ENCODE measurements at regions not wholly inside any gene's neighbourhood (a gene's known extent, or its start where the extent isn't known, plus 50 kb on each side); places are given as distances from the start of the nearest gene placed in this dataset.

DNA sequence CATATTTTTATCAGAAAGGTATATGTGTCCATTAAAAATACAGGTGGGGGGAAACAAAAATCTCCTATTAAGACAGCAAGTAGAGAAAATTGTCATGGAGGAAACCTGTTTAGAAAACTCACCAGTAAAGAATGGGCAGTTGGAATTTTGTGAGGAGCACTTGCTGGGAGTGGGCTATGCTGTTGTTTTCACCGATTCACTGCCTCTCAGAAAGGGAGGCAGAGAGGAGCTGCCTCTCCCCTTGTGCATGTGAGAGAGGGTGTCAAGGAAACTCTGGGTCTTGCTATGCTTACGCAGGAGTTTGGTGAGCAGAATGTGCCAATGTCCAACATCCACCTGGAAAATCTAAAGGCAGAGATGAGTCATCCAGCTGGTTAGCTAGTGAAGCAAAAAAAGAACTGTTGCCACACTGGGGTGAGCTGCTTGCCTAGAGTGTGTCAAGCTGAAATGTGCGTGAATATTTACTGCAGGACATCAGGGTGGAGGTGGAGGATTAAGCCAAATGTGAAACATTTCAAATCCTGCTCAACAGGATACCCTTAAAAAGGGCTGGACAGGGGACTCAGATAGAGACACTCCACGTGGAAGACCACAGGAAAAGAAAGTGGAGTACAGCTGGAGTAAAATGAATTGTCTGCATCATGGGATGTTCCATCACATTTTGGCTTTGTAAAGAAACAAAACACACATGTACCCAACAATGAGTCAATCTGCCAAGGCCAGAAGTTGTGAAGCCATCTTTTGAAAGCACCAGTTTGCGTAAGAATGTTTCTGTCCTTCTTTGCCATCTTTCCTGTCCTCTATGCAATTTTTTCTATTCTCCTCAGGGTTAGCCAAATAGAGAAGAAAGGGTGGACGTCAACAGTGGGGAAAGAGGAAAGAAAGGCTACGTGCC is 449.7 kb upstream of the MPDZ start:
- BruUV-seq (replicated peaks), result no TSS peak
- SMC1A ChIA-PET (ENCODE audit: uncharacterized antibody, unreplicated experiment), result interaction anchor here (0.8 to 1.5 kb wide), 2 partner anchors 12 to 121 kb away, joined by 3 read pairs; no protein-coding TSS in a partner anchor
- no peaks in the 10 kb centered on the region for H4K20me1 ChIP-seq (ENCODE audit: control insufficient read depth, insufficient read depth)
- DNase-seq (ENCODE audit: low read depth, low spot score) (no peak), ATAC-seq (no peak), FAIRE-seq (no peak)
- TF ChIP-seq NRF1 (conservative IDR thresholded peaks at IDR 0.05; ENCODE audit: low read depth, low read length) (no peak), SIX5 (IDR thresholded peaks at IDR 0.05; ENCODE audit: low read depth, low read length, severe bottlenecking) (no peak), SP1 (IDR thresholded peaks at IDR 0.05; ENCODE audit: low read depth, low read length) (no peak), TCF3 (IDR thresholded peaks at IDR 0.05; ENCODE audit: borderline replicate concordance, insufficient read depth, low read depth, low read length) (no peak), ZNF217 (IDR thresholded peaks at IDR 0.05) (no peak), EGR1 (IDR thresholded peaks at IDR 0.05; ENCODE audit: borderline replicate concordance in 1 of 2, low read depth in 2 of 2, low read length in 2 of 2) (no peak), SPI1 (IDR thresholded peaks at IDR 0.05; ENCODE audit: borderline replicate concordance, insufficient read depth, low read depth, low read length) (no peak)
- TF ChIP-seq, protein P1, sequence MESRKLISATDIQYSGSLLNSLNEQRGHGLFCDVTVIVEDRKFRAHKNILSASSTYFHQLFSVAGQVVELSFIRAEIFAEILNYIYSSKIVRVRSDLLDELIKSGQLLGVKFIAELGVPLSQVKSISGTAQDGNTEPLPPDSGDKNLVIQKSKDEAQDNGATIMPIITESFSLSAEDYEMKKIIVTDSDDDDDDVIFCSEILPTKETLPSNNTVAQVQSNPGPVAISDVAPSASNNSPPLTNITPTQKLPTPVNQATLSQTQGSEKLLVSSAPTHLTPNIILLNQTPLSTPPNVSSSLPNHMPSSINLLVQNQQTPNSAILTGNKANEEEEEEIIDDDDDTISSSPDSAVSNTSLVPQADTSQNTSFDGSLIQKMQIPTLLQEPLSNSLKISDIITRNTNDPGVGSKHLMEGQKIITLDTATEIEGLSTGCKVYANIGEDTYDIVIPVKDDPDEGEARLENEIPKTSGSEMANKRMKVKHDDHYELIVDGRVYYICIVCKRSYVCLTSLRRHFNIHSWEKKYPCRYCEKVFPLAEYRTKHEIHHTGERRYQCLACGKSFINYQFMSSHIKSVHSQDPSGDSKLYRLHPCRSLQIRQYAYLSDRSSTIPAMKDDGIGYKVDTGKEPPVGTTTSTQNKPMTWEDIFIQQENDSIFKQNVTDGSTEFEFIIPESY (IDR thresholded peaks at IDR 0.05), result no peak
- TF ChIP-seq, protein P2, sequence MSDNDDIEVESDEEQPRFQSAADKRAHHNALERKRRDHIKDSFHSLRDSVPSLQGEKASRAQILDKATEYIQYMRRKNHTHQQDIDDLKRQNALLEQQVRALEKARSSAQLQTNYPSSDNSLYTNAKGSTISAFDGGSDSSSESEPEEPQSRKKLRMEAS (IDR thresholded peaks at IDR 0.05; ENCODE audit: low read depth, low read length), result no peak
- no peak overlapping the region for H3K27ac ChIP-seq (ENCODE audit: control insufficient read depth, insufficient read depth)
- no peaks in the 10 kb centered on the region for H3K9me3 ChIP-seq (replicated peaks; ENCODE audit: control insufficient read depth, insufficient read depth, low read length)
- H3K36me3 ChIP-seq (ENCODE audit: control insufficient read depth in 2 of 2, insufficient read depth in 2 of 2, low read length in 1 of 2), result no peaks in the 10 kb centered on the region
- RAD21 ChIA-PET (ENCODE audit: unreplicated experiment), result no interaction called here
- no peaks in the 10 kb centered on the region for H3K79me2 ChIP-seq (ENCODE audit: control insufficient read depth, insufficient read depth, low read length)
- no peak overlapping the region for H3K4me2 ChIP-seq (ENCODE audit: control insufficient read depth, insufficient read depth)
- in situ Hi-C loops (cut with MboI) (no loop called here), intact Hi-C loops (cut with micrococcal nuclease; ENCODE audit: unreplicated experiment) (no loop called here)
- WGBS (ENCODE audit: insufficient coverage, insufficient replicate concordance, low lambda C conversion rate, missing lambda C conversion rate), result 8% methylated on average over 7 of the region's 7 CpGs
- H2AFZ ChIP-seq (ENCODE audit: control insufficient read depth, low read depth, low read length), result no peak overlapping the region
- H3K4me3 ChIP-seq, result no peak overlapping the region
- POLR2A ChIA-PET, result no interaction called here
- CTCF ChIA-PET, result no interaction called here
- no peaks in the 10 kb centered on the region for H3K4me1 ChIP-seq (ENCODE audit: control insufficient read depth, insufficient read depth, low read length)
- H3K9ac ChIP-seq (ENCODE audit: control insufficient read depth, insufficient read depth, low read length), result no peak overlapping the region
- no peaks in the 10 kb centered on the region for H3K27me3 ChIP-seq (replicated peaks in 1 of 2; ENCODE audit: control insufficient read depth in 2 of 2, insufficient read depth in 2 of 2, low read length in 1 of 2)
